A549 (cell line): ENCODE measurements at regions not wholly inside any gene's neighbourhood (a gene's known extent, or its start where the extent isn't known, plus 50 kb on each side); places are given as distances from the start of the nearest gene placed in this dataset.

Source experiments
- ATAC-seq, 2 experiments: fragments of 200-7000 bp in 1 of 2; fragments of >200 bp in 1 of 2; cut with Nextera tagmentation in 1 of 2; cut with Tn5 transposase in 1 of 2; 3 replicates each; pipeline versions ENCODE4 v1.8.0 to v1.9.1; 2018 to 2020; ENCODE audit warnings: mild to moderate bottlenecking in 1 of 2, moderate library complexity in 1 of 2
- CTCF ChIA-PET: fragments of 300-600 bp; sonication (Branson Sonifier 250); formaldehyde crosslinking; extraction: SDS; loops from one replicate; lab custom pipeline; 2021; ENCODE audit warnings: antibody characterized with exemption, inconsistent platforms; lab: Yijun Ruan, JAX
- POLR2A ChIA-PET: fragments of 350-600 bp; formaldehyde crosslinking; extraction: SDS; loops from one replicate; lab custom pipeline; 2021; ENCODE audit warnings: antibody characterized with exemption, inconsistent platforms; lab: Yijun Ruan, JAX
- DNase-seq, 2 experiments: peaks; one replicate each; pipeline versions ENCODE4 v3.0.0 to v3.0.0-alpha.2; 2011 to 2016; ENCODE audit warnings: low read depth in 1 of 2, low spot score in 1 of 2
- FAIRE-seq: peaks from 2 replicates; lab custom pipeline; 2011; peaks lifted over from hg19 to GRCh38; lab: Jason Lieb, UNC
- H3K27ac ChIP-seq, 2 experiments: fragments of >200 bp; sonication (Bioruptor Twin); formaldehyde crosslinking; 3 replicates each; pipeline ENCODE4 v1.5.1; 2016 to 2017
- H3K4me1 ChIP-seq: fragments of >200 bp; sonication (Bioruptor Twin); formaldehyde crosslinking; 3 replicates; pipeline ENCODE4 v1.6.1; 2016
- H3K4me2 ChIP-seq: fragments of >200 bp; sonication (Bioruptor Twin); formaldehyde crosslinking; 3 replicates; pipeline ENCODE4 v1.6.1; 2016
- H3K4me3 ChIP-seq: fragments of >200 bp; sonication (Bioruptor Twin); formaldehyde crosslinking; 3 replicates; pipeline ENCODE4 v1.5.1; 2016
- H3K9me3 ChIP-seq: fragments of >200 bp; sonication (Bioruptor Twin); formaldehyde crosslinking; 3 replicates; pipeline ENCODE4 v1.6.1; 2016
- ATOH8 ChIP-seq: fragments of 250-450 bp; sonication (Bioruptor Pico); IDR thresholded peaks from 2 replicates; pipeline ENCODE4 v1.5.0; 2020; ENCODE audit warnings: low read depth, mild to moderate bottlenecking, moderate library complexity
- BCL3 ChIP-seq: fragments of >200 bp; sonication (Bioruptor Twin); formaldehyde crosslinking; IDR thresholded peaks from 3 replicates; pipeline ENCODE4 v1.6.1; 2016
- CBX8 ChIP-seq: fragments of 200-600 bp; sonication (generic); IDR thresholded peaks from 2 replicates; pipeline ENCODE4 v1.6.1; 2016
- CTCF ChIP-seq: fragments of >200 bp; sonication (Bioruptor Twin); formaldehyde crosslinking; IDR thresholded peaks from 3 replicates; pipeline ENCODE4 v1.5.1; 2016
- FOSL2 ChIP-seq, 2 experiments: fragments of 450-650 bp in 1 of 2; fragments of >200 bp in 1 of 2; sonication (Bioruptor Twin) in 1 of 2; formaldehyde crosslinking; IDR thresholded peaks; 2 replicates each; pipeline versions ENCODE4 v1.5.0 to v1.6.1; 2016 to 2020; ENCODE audit warnings: mild to moderate bottlenecking in 1 of 2, moderate library complexity in 1 of 2
- FOXS1 ChIP-seq: fragments of 250-450 bp; sonication (Bioruptor Pico); IDR thresholded peaks from 2 replicates; pipeline ENCODE4 v1.5.0; 2020; ENCODE audit warnings: mild to moderate bottlenecking, moderate library complexity
- HES2 ChIP-seq: fragments of >200 bp; sonication (Bioruptor Twin); formaldehyde crosslinking; IDR thresholded peaks from 2 replicates; pipeline ENCODE4 v1.6.1; 2016
- HOXA7 ChIP-seq: fragments of 250-450 bp; sonication (Bioruptor Pico); IDR thresholded peaks from 2 replicates; pipeline ENCODE4 v1.5.0; 2020; ENCODE audit warnings: mild to moderate bottlenecking, moderate library complexity
- KDM1A ChIP-seq: fragments of 200-600 bp; sonication (generic); IDR thresholded peaks from 2 replicates; pipeline ENCODE4 v1.6.1; 2016; ENCODE audit warnings: low read depth, mild to moderate bottlenecking
- MAFK ChIP-seq: fragments of 450-650 bp; IDR thresholded peaks from 2 replicates; pipeline ENCODE4 v1.6.1; 2014; ENCODE audit not compliant: partially characterized antibody
- MAX ChIP-seq: IDR thresholded peaks from 2 replicates; pipeline ENCODE4 v1.6.1; 2012
- MYC ChIP-seq: IDR thresholded peaks from 2 replicates; pipeline ENCODE4 v1.6.1; 2012; ENCODE audit warnings: mild to moderate bottlenecking, inconsistent platforms, low read length, improper control_type of control experiment, borderline replicate concordance
- NPAS2 ChIP-seq: fragments of 250-450 bp; sonication (Bioruptor Pico); IDR thresholded peaks from 2 replicates; pipeline ENCODE4 v1.8.0; 2022; ENCODE audit warnings: mild to moderate bottlenecking, moderate library complexity, borderline replicate concordance
- POLR2AphosphoS2 ChIP-seq: conservative IDR thresholded peaks from 2 replicates; pipeline ENCODE4 v1.6.1; 2012; ENCODE audit warnings: low read length, improper control_type of control experiment, inconsistent platforms
- RAD21 ChIP-seq, 2 experiments: fragments of >200 bp in 1 of 2; sonication (Bioruptor Twin) in 1 of 2; formaldehyde crosslinking in 1 of 2; IDR thresholded peaks in 1 of 2; conservative IDR thresholded peaks in 1 of 2; 2 replicates in 1 of 2; 3 replicates in 1 of 2; pipeline ENCODE4 v1.6.1; 2012 to 2018; ENCODE audit warnings: inconsistent platforms in 1 of 2
- RCOR1 ChIP-seq: fragments of 150-350 bp; IDR thresholded peaks from 2 replicates; pipeline ENCODE4 v1.6.1; 2014; ENCODE audit warnings: antibody characterized with exemption, low read length, low read depth
- RFX5 ChIP-seq: fragments of 450-650 bp; IDR thresholded peaks from 2 replicates; pipeline ENCODE4 v1.7.1; 2014; ENCODE audit warnings: antibody characterized with exemption, mild to moderate bottlenecking, moderate library complexity
- SMC3 ChIP-seq: fragments of >200 bp; sonication (Bioruptor Twin); formaldehyde crosslinking; IDR thresholded peaks from 3 replicates; pipeline ENCODE4 v1.6.1; 2018; ENCODE audit warnings: inconsistent platforms
- WGBS: methylation state at CpG from one replicate; pipeline ENCODE4 v1.1.6; 2017; ENCODE audit errors: missing lambda C conversion rate; 5-methylcytosine and 5-hydroxymethylcytosine counted together
- TF ChIP-seq, protein P1 (sequence below): fragments of 250-450 bp; sonication (Bioruptor Pico); IDR thresholded peaks from 2 replicates; pipeline ENCODE4 v1.5.0; 2021; ENCODE audit warnings: mild to moderate bottlenecking, moderate library complexity, borderline replicate concordance
- TF ChIP-seq, protein P2 (sequence below): fragments of 150-350 bp; IDR thresholded peaks from 2 replicates; pipeline ENCODE4 v1.6.1; 2014; ENCODE audit warnings: low read depth, mild to moderate bottlenecking, low read length

DNA sequence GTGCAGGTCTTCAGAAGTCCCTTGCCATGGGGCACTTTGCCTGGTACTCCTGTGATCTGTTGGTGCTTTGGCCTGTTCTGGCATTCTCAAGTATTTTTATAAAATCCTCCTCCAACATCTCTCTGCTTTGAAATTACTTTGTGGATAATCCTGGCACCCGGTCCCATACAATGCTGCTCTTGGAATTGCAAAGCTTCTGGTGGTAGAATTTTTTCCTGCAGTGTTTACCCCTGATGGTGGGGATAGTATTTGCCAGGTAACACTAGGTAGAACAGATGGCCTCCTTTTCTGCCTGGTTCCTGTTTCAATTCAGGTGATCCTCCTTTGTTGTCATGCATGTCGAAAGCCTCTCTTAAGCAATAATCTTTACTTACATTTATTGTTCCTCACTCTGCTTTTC, 109.8 kb upstream of the ATP10B start:
- TF ChIP-seq MAX: no peak
- TF ChIP-seq POLR2AphosphoS2: no peak
- TF ChIP-seq, protein P1, sequence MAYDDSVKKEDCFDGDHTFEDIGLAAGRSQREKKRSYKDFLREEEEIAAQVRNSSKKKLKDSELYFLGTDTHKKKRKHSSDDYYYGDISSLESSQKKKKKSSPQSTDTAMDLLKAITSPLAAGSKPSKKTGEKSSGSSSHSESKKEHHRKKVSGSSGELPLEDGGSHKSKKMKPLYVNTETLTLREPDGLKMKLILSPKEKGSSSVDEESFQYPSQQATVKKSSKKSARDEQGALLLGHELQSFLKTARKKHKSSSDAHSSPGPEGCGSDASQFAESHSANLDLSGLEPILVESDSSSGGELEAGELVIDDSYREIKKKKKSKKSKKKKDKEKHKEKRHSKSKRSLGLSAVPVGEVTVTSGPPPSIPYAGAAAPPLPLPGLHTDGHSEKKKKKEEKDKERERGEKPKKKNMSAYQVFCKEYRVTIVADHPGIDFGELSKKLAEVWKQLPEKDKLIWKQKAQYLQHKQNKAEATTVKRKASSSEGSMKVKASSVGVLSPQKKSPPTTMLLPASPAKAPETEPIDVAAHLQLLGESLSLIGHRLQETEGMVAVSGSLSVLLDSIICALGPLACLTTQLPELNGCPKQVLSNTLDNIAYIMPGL (CRISPR knock-in tag): no peak
- no peak for TF ChIP-seq FOSL2 (IDR thresholded peaks at IDR 0.05)
- TF ChIP-seq FOSL2 (CRISPR knock-in tag; IDR thresholded peaks at IDR 0.05): no peak
- TF ChIP-seq MYC: no peak
- no peak for TF ChIP-seq HES2
- TF ChIP-seq KDM1A: no peak
- TF ChIP-seq RFX5: no peak
- TF ChIP-seq NPAS2 (CRISPR knock-in tag): no peak
- no peak for TF ChIP-seq HOXA7 (CRISPR knock-in tag)
- no peak for TF ChIP-seq BCL3
- no peak for TF ChIP-seq CTCF
- no peak for TF ChIP-seq RCOR1
- TF ChIP-seq ATOH8: no peak
- TF ChIP-seq SMC3: no peak
- TF ChIP-seq RAD21 (conservative IDR thresholded peaks at IDR 0.05 in 1 of 2, IDR thresholded peaks at IDR 0.05 in 1 of 2): no peak
- TF ChIP-seq, protein P2, sequence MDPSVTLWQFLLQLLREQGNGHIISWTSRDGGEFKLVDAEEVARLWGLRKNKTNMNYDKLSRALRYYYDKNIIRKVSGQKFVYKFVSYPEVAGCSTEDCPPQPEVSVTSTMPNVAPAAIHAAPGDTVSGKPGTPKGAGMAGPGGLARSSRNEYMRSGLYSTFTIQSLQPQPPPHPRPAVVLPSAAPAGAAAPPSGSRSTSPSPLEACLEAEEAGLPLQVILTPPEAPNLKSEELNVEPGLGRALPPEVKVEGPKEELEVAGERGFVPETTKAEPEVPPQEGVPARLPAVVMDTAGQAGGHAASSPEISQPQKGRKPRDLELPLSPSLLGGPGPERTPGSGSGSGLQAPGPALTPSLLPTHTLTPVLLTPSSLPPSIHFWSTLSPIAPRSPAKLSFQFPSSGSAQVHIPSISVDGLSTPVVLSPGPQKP: no peak
- TF ChIP-seq FOXS1: no peak
- TF ChIP-seq MAFK: no peak
- TF ChIP-seq CBX8: no peak
- no peaks in the 10 kb centered on the region for H3K4me1 ChIP-seq
- no peaks in the 10 kb centered on the region for H3K9me3 ChIP-seq
- ChIA-PET POLR2A (no interaction called here), CTCF (no interaction called here)
- DNase-seq (no peak), ATAC-seq (no peak), FAIRE-seq (no peak)
- no peak overlapping the region for H3K4me3 ChIP-seq
- 3% methylated on average over 2 of the region's 2 CpGs for WGBS
- H3K27ac ChIP-seq: no peak overlapping the region
- no peak overlapping the region for H3K4me2 ChIP-seq

- FAIRE-seq (no peak), DNase-seq (no peak), ATAC-seq (no peak)
- ChIA-PET CTCF (no interaction called here), POLR2A (no interaction called here)
- Histone ChIP-seq H3K9me3 (no peaks in the 10 kb centered on the region), H3K4me3 (no peak overlapping the region), H3K4me1 (no peaks in the 10 kb centered on the region), H3K27ac (no peak overlapping the region), H3K4me2 (no peak overlapping the region)
- TF ChIP-seq KDM1A: no peak
- WGBS: 4% methylated on average over 1 of the region's 1 CpG
These were observed 109.0 kb upstream of the ATP10B start for GRCh38 chr5:160961038-160961437.
